ENCODE measurements at regions not wholly inside any gene's neighbourhood (a gene's known extent, or its start where the extent isn't known, plus 50 kb on each side); places are given as distances from the start of the nearest gene placed in this dataset.

DNA sequence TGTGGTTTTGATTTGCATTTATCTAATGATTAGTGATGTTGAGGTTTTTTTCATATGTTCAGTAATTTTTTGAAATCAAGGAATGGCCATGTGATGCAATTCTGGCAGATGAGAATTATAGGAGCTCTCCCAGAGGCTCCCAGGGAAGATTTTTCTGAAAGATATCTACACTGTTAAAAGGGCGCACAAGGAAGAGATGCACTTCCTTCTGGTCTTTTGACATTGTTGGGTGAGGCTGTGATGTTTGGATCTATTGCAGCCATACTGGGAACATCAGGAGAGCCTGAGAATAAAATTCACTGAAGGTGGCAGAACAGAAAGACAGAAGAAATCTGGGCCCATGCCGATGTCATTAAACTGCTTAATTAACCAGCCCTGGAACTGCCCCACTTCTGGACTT, 108.5 kb downstream of the DDX1 start:
- TF ChIP-seq, protein P1, sequence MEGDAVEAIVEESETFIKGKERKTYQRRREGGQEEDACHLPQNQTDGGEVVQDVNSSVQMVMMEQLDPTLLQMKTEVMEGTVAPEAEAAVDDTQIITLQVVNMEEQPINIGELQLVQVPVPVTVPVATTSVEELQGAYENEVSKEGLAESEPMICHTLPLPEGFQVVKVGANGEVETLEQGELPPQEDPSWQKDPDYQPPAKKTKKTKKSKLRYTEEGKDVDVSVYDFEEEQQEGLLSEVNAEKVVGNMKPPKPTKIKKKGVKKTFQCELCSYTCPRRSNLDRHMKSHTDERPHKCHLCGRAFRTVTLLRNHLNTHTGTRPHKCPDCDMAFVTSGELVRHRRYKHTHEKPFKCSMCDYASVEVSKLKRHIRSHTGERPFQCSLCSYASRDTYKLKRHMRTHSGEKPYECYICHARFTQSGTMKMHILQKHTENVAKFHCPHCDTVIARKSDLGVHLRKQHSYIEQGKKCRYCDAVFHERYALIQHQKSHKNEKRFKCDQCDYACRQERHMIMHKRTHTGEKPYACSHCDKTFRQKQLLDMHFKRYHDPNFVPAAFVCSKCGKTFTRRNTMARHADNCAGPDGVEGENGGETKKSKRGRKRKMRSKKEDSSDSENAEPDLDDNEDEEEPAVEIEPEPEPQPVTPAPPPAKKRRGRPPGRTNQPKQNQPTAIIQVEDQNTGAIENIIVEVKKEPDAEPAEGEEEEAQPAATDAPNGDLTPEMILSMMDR (conservative IDR thresholded peaks at IDR 0.05 in 1 of 2, IDR thresholded peaks at IDR 0.05 in 1 of 2; ENCODE audit: low read depth in 1 of 2, low read length in 2 of 2) = no peak
- TF ChIP-seq EZH2 (IDR thresholded peaks at IDR 0.05; ENCODE audit: low read length, missing control alignments) = no peak
